Muscle layer of duodenum (tissue), 2 donors: ENCODE measurements at regions not wholly inside any gene's neighbourhood (a gene's known extent, or its start where the extent isn't known, plus 50 kb on each side); places are given as distances from the start of the nearest gene placed in this dataset.
"Not testable (repeated sequence)": the region's sequence is repeated elsewhere in the genome, so short reads cannot be mapped to it uniquely, and the experiment has no call there.

Experiments used
- H3K27ac ChIP-seq: one replicate; pipeline ENCODE4 v1.7.0; 2013; ENCODE audit warnings: mild to moderate bottlenecking, low read length
- H3K27me3 ChIP-seq: one replicate; pipeline ENCODE4 v1.7.0; 2013; ENCODE audit warnings: low read depth, mild to moderate bottlenecking, control low read depth, low read length
- H3K36me3 ChIP-seq, 2 donors: one replicate each; pipeline ENCODE4 v1.7.0; 2013; ENCODE audit warnings: low read length in 2 of 2, control low read depth in 1 of 2, mild to moderate bottlenecking in 1 of 2; ENCODE audit not compliant: insufficient read depth in 2 of 2, control insufficient read depth in 1 of 2
- H3K4me1 ChIP-seq, 2 donors: one replicate each; pipeline ENCODE4 v1.7.0; 2013; ENCODE audit warnings: low read length in 2 of 2, mild to moderate bottlenecking in 2 of 2, control low read depth in 1 of 2, moderate library complexity in 1 of 2; ENCODE audit not compliant: insufficient read depth in 2 of 2, control insufficient read depth in 1 of 2
- H3K4me3 ChIP-seq, 2 donors: one replicate each; pipeline ENCODE4 v1.7.0; 2013; ENCODE audit warnings: low read length in 2 of 2, low read depth in 1 of 2, mild to moderate bottlenecking in 1 of 2
- H3K9me3 ChIP-seq, 2 donors: one replicate each; pipeline ENCODE4 v1.7.0; 2013; ENCODE audit warnings: low read length in 2 of 2, control low read depth in 1 of 2, mild to moderate bottlenecking in 1 of 2; ENCODE audit not compliant: control insufficient read depth in 1 of 2
- donor health status: healthy.

DNA sequence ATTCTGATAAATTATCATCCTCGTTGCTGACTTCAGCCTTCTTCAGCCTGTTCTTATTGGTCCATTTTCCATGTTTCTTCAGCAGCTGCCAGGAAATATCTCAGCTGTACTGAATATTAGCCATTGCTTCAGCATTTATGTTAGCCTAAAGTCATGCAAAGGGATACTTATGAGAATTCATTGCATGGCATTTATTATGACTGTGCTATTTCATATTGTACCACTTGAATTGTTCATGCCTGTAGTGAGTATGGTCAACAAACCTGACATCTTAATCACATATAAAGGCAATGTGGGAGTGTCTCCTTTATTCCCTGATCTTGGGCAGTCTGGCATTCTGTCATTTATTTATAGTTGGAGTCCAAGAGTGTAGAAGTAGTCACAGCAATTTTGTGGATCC lies 193.4 kb upstream of the SLC35B3 start:
- Histone ChIP-seq H3K27ac (no peak overlapping the region), H3K9me3 (no peaks in the 10 kb centered on the region)

GRCh38 chr6:8628063-8628462 lies 192.7 kb upstream of the SLC35B3 start:
- Histone ChIP-seq H3K4me1 (no peaks in the 10 kb centered on the region), H3K27me3 (no peaks in the 10 kb centered on the region), H3K4me3 (no peak overlapping the region), H3K36me3 (no peaks in the 10 kb centered on the region), H3K9me3 (no peaks in the 10 kb centered on the region), H3K27ac (no peak overlapping the region)

More for the DNA sequence above, 193.4 kb upstream of the SLC35B3 start:
- no peaks in the 10 kb centered on the region for H3K27me3 ChIP-seq
- no peaks in the 10 kb centered on the region for H3K4me1 ChIP-seq
- H3K4me3 ChIP-seq: no peak overlapping the region
- no peaks in the 10 kb centered on the region for H3K36me3 ChIP-seq

DNA sequence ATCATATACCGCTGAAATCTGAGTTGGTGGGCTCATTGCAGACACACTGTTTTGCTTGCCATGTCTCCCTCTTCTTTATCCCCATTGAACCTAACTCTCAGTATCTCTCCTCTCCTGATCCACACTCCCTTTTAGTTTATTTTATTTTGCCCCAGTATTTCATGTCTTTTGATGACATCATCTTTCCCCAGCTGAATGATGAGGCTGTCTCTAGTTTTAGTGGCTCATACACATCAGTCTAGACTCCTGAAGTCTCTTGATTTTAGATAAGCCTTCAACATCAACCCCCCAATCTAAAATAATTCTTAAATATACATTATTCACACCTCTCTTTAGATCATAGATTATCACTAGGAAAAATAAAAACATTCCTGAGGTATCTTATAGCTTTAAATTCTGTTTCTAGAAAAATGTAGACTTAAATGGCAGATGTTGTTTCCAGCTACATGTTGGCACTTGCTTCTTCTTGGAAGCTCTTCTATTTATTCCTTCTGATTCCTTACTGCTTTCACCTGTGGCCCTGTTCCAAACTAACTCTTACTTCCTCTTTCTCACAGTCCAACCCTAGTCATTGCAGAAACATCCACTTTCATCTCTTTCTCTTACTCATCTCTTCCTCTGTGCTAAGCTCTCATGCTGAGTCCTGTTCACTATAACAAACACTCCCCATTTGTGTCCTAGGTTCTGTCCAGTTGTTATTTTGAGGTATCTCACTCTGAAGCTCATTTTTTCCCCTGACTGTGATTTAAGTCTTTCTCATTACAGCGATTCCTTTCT lies 191.9 kb upstream of the SLC35B3 start:
- Histone ChIP-seq H3K27ac (no peak overlapping the region), H3K36me3 (no peaks in the 10 kb centered on the region), H3K4me3 (no peak overlapping the region), H3K27me3 (no peaks in the 10 kb centered on the region), H3K4me1 (no peaks in the 10 kb centered on the region), H3K9me3 (no peaks in the 10 kb centered on the region)

DNA sequence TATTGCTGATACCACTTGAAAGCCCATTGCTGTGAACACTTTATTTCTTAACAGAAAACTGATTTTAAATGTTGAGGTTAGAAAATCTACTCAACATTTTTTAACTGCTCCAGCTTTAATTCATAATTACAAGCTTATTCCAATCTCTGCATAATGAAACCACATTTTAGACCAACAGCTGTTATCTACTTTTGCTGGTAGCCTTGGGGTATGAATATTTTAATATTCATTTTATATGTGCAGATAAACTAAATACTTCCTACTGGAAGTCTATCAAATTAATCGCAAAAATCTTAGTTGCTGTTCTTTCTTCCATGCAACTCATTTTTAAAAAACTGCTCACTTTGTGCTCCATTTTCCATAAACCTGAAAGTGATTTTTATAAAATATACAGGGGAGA lies 189.3 kb upstream of the SLC35B3 start:
- Histone ChIP-seq H3K27me3 (no peaks in the 10 kb centered on the region), H3K9me3 (no peaks in the 10 kb centered on the region), H3K4me3 (no peak overlapping the region), H3K36me3 (no peaks in the 10 kb centered on the region), H3K4me1 (no peaks in the 10 kb centered on the region), H3K27ac (no peak overlapping the region)

DNA sequence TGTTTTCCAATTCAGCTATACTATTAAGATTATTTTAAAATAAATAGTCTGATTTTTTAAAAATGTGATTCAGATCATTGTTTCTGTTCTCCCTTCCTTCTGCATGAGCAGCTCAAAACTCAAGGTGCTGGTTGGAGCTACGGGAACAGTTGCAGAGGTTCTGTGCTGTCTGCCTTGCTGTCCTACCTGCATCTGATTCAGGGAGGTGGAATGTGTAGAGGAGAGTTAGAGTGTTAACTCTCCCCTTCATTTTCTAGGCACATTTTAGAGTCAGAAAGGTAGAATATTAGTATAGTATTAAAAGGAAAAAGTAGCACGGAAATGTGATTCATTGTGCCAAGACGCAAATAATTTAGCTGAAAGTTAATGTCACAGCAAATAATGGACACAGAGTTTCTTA lies 188.1 kb upstream of the SLC35B3 start:
- no peaks in the 10 kb centered on the region for H3K9me3 ChIP-seq
- H3K36me3 ChIP-seq: no peaks in the 10 kb centered on the region
- H3K4me3 ChIP-seq: no peak overlapping the region
- no peaks in the 10 kb centered on the region for H3K4me1 ChIP-seq
- no peaks in the 10 kb centered on the region for H3K27me3 ChIP-seq
- H3K27ac ChIP-seq: no peak overlapping the region

- Histone ChIP-seq H3K4me1 (no peaks in the 10 kb centered on the region), H3K27ac (no peak overlapping the region), H3K9me3 (no peaks in the 10 kb centered on the region), H3K36me3 (no peaks in the 10 kb centered on the region), H3K27me3 (no peaks in the 10 kb centered on the region), H3K4me3 (no peak overlapping the region)
These were observed 184.5 kb upstream of the SLC35B3 start for GRCh38 chr6:8619853-8620252.

GRCh38 chr6:8619408-8619807 lies 184.1 kb upstream of the SLC35B3 start:
- H3K9me3 ChIP-seq, H3K4me3 ChIP-seq, H3K4me1 ChIP-seq, H3K27me3 ChIP-seq, H3K27ac ChIP-seq, H3K36me3 ChIP-seq: not testable (repeated sequence)

- Histone ChIP-seq H3K4me3 (no peak overlapping the region), H3K4me1 (no peaks in the 10 kb centered on the region), H3K9me3 (peaks cover 0 to 4% of the 10 kb centered on the region in 2 donors), H3K36me3 (no peaks in the 10 kb centered on the region), H3K27ac (no peak overlapping the region), H3K27me3 (no peaks in the 10 kb centered on the region)
These were observed 173.4 kb upstream of the SLC35B3 start for GRCh38 chr6:8608737-8609136.

- peaks cover 3 to 6% of the 10 kb centered on the region in 2 donors for H3K9me3 ChIP-seq
- no peaks in the 10 kb centered on the region for H3K36me3 ChIP-seq
- H3K4me1 ChIP-seq: no peaks in the 10 kb centered on the region
- H3K27me3 ChIP-seq: no peaks in the 10 kb centered on the region
- H3K27ac ChIP-seq: no peak overlapping the region
- H3K4me3 ChIP-seq: no peak overlapping the region
These were observed 154.8 kb upstream of the SLC35B3 start for GRCh38 chr6:8589941-8590729.

DNA sequence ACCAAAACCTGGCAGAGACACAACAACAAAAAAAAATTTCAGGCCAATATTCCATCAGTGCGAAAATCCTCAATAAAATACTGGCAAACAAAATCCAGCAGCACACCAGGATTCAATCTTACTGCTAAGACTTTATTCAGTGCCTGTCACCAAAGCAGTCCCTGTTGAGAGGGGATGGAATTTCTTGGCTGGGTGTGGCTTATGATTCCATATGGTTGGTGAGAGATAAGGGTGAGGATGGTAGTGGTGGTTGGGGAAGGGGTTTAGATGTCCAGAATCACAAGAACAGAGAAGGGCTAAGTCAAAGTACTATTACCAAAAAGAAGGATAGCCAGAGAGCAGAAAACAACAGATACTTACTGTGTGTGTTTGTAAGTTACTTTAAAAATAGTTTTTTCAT lies 152.8 kb upstream of the SLC35B3 start:
- Histone ChIP-seq H3K27ac (no peak overlapping the region), H3K4me1 (no peaks in the 10 kb centered on the region), H3K27me3 (no peaks in the 10 kb centered on the region), H3K4me3 (no peak overlapping the region), H3K36me3 (no peaks in the 10 kb centered on the region), H3K9me3 (peaks cover 3 to 9% of the 10 kb centered on the region in 2 donors)

DNA sequence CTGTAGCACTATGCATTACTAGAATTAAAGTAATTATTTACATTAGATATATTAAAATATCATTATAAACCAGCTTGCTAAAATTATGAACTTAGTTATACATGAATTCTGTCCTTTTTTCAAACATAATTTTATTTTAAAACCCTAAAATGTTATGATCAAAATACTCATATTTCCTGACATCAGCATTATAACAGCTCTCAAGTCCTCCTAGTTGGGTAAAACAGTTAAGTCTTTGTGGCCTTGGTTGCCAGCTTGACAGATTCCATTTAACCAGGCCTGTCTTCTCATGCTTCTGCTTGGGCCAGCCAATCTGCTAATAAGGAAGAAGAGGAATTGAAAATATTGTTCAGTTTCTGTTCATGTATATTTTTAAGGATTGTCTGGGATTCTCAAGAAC lies 147.9 kb upstream of the SLC35B3 start:
- H3K27ac ChIP-seq: no peak overlapping the region
- no peaks in the 10 kb centered on the region for H3K4me1 ChIP-seq
- peaks cover 0 to 3% of the 10 kb centered on the region in 2 donors for H3K9me3 ChIP-seq
- H3K27me3 ChIP-seq: no peaks in the 10 kb centered on the region
- H3K4me3 ChIP-seq: no peak overlapping the region
- H3K36me3 ChIP-seq: no peaks in the 10 kb centered on the region
